SU-DHL-6 (cell line): ENCODE measurements at regions not wholly inside any gene's neighbourhood (a gene's known extent, or its start where the extent isn't known, plus 50 kb on each side); places are given as distances from the start of the nearest gene placed in this dataset.

Source experiments
- CTCF ChIP-seq: fragments of 200-600 bp; sonication (generic); IDR thresholded peaks from one replicate; pipeline ENCODE4 v1.5.1; 2017; ENCODE audit warnings: antibody characterized with exemption, mild to moderate bottlenecking, low read length, moderate library complexity; ENCODE audit not compliant: insufficient read depth, poor library complexity, severe bottlenecking
- EZH2phosphoT487 ChIP-seq: fragments of 200-600 bp; sonication (generic), shearing (Covaris generic); conservative IDR thresholded peaks from 2 replicates; pipeline ENCODE4 v1.6.1; 2018; ENCODE audit warnings: mild to moderate bottlenecking, antibody characterized with exemption, low read length, moderate library complexity, mixed read lengths

- TF ChIP-seq CTCF (no peak), EZH2phosphoT487 (no peak)
Measured at GRCh38 chr13:82791035-82791434, 1091.2 kb downstream of the SLITRK1 start.
